Trophoblast cell (in vitro differentiated cells and primary cell): ENCODE measurements at regions not wholly inside any gene's neighbourhood (a gene's known extent, or its start where the extent isn't known, plus 50 kb on each side); places are given as distances from the start of the nearest gene placed in this dataset.
A peak's percentile ranks its signal among the peaks of the same experiment; 100 is the strongest.

Experiments
- DNase-seq, 2 donors: peaks; one replicate each; pipeline ENCODE4 v3.0.0-alpha.2; 2016
- H2AFZ ChIP-seq: 2 replicates; pipeline ENCODE4 v1.6.1; 2013; ENCODE audit warnings: low read length, moderate library complexity, mild to moderate bottlenecking; ENCODE audit not compliant: insufficient read depth, poor library complexity
- H2AK5ac ChIP-seq: 2 replicates; pipeline ENCODE4 v1.6.1; 2013; ENCODE audit warnings: mild to moderate bottlenecking, low read length
- H2BK120ac ChIP-seq: 2 replicates; pipeline ENCODE4 v1.6.1; 2013; ENCODE audit warnings: low read length, mild to moderate bottlenecking, moderate library complexity; ENCODE audit not compliant: insufficient read depth, poor library complexity
- H2BK12ac ChIP-seq: 2 replicates; pipeline ENCODE4 v1.6.1; 2013; ENCODE audit warnings: mild to moderate bottlenecking, low read length, moderate library complexity
- H2BK5ac ChIP-seq: 2 replicates; pipeline ENCODE4 v1.6.1; 2013; ENCODE audit warnings: low read length, low read depth, moderate library complexity, mild to moderate bottlenecking; ENCODE audit not compliant: poor library complexity
- H3K14ac ChIP-seq: 2 replicates; pipeline ENCODE4 v1.6.1; 2013; ENCODE audit warnings: mild to moderate bottlenecking, low read length
- H3K18ac ChIP-seq: 2 replicates; pipeline ENCODE4 v1.6.1; 2013; ENCODE audit warnings: mild to moderate bottlenecking, low read length
- H3K23ac ChIP-seq: 2 replicates; pipeline ENCODE4 v1.6.1; 2013; ENCODE audit warnings: low read length
- H3K27ac ChIP-seq: 2 replicates; pipeline ENCODE4 v1.5.1; 2013; ENCODE audit warnings: low read depth, mild to moderate bottlenecking, inconsistent platforms, low read length, moderate library complexity
- H3K27me3 ChIP-seq: 2 replicates; pipeline ENCODE4 v1.6.1; 2013; ENCODE audit warnings: inconsistent platforms, mild to moderate bottlenecking, low read length, moderate library complexity; ENCODE audit not compliant: insufficient read depth
- H3K36me3 ChIP-seq, 2 experiments: 1 replicate in 1 of 2; 2 replicates in 1 of 2; pipeline ENCODE4 v1.6.1; 2013; ENCODE audit warnings: low read length in 2 of 2, mild to moderate bottlenecking in 2 of 2, moderate library complexity in 1 of 2; ENCODE audit not compliant: insufficient read depth in 2 of 2, control insufficient read depth in 1 of 2
- H3K4ac ChIP-seq: 2 replicates; pipeline ENCODE4 v1.6.1; 2013; ENCODE audit warnings: low read depth, mild to moderate bottlenecking, low read length, moderate library complexity
- H3K4me1 ChIP-seq, 2 experiments: 1 replicate in 1 of 2; 2 replicates in 1 of 2; pipeline ENCODE4 v1.6.1; 2013; ENCODE audit warnings: low read length in 2 of 2, mild to moderate bottlenecking in 2 of 2, moderate library complexity in 1 of 2; ENCODE audit not compliant: insufficient read depth in 2 of 2, control insufficient read depth in 1 of 2
- H3K4me2 ChIP-seq: 2 replicates; pipeline ENCODE4 v1.6.1; 2013; ENCODE audit warnings: inconsistent platforms, mild to moderate bottlenecking, low read length, moderate library complexity
- H3K4me3 ChIP-seq: 2 replicates; pipeline ENCODE4 v1.5.1; 2013; ENCODE audit warnings: mild to moderate bottlenecking, low read depth, low read length, inconsistent platforms
- H3K79me1 ChIP-seq: one replicate; pipeline ENCODE4 v1.6.1; 2013; ENCODE audit warnings: low read length
- H3K79me2 ChIP-seq: 2 replicates; pipeline ENCODE4 v1.6.1; 2013; ENCODE audit warnings: low read length, mild to moderate bottlenecking; ENCODE audit not compliant: control insufficient read depth, insufficient read depth, poor library complexity
- H3K9ac ChIP-seq: 2 replicates; pipeline ENCODE4 v1.6.1; 2013; ENCODE audit warnings: mild to moderate bottlenecking, low read length
- H3K9me3 ChIP-seq: 2 replicates; pipeline ENCODE4 v1.6.1; 2013; ENCODE audit warnings: low read depth, mild to moderate bottlenecking, control low read depth, inconsistent platforms, low read length; ENCODE audit not compliant: insufficient read depth
- H4K12ac ChIP-seq: 2 replicates; pipeline ENCODE4 v1.6.1; 2013; ENCODE audit warnings: low read depth, mild to moderate bottlenecking, low read length, moderate library complexity
- H4K8ac ChIP-seq: 2 replicates; pipeline ENCODE4 v1.6.1; 2013; ENCODE audit warnings: low read depth, mild to moderate bottlenecking, low read length, moderate library complexity
- H4K91ac ChIP-seq: one replicate; pipeline ENCODE4 v1.6.1; 2013; ENCODE audit warnings: low read depth, mild to moderate bottlenecking, low read length, moderate library complexity
- WGBS: extraction: QIAGEN DNeasy Blood & Tissue Kit; methylation state at CpG from one replicate; pipeline ENCODE4 v1.1.7; 2013; ENCODE audit warnings: missing lambda C conversion rate; ENCODE audit not compliant: insufficient read length, insufficient coverage; ENCODE audit errors: extremely low coverage; 5-methylcytosine and 5-hydroxymethylcytosine counted together

DNA sequence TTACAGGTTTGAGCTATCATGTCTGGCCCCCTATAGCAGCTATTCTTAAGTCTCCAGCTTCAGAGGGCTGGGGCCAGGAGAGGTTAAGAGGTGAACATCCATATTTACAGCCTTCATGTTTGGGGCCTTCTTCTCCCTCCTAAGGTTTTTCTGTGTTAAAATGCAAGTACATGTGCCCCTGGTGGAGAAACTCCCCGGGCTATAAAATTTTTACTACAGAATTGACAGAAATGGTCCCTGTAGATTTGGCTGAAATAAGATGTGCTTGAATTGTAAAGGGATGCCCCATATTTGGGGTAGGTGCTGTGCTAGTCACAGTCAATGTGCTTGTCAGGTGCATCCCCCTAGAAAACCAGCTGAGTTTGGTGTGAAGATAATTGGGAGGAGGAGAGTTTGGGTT, 263.3 kb upstream of the CXCR4 start:
- Histone ChIP-seq H4K8ac (no peak overlapping the region), H3K4me1 (peaks cover 0 to 3% of the 10 kb centered on the region in 2 experiments), H3K9ac (no peak overlapping the region), H2BK120ac (no peak overlapping the region), H3K27me3 (no peaks in the 10 kb centered on the region), H3K79me1 (no peaks in the 10 kb centered on the region), H3K4me2 (no peak overlapping the region), H2BK5ac (no peak overlapping the region), H2BK12ac (no peak overlapping the region), H3K4me3 (no peak overlapping the region), H3K23ac (no peak overlapping the region), H3K9me3 (no peaks in the 10 kb centered on the region), H3K18ac (no peak overlapping the region), H2AFZ (no peak overlapping the region), H3K27ac (no peak overlapping the region), H4K91ac (no peak overlapping the region), H4K12ac (no peak overlapping the region), H3K36me3 (no peaks in the 10 kb centered on the region), H3K14ac (no peak overlapping the region), H2AK5ac (no peak overlapping the region), H3K4ac (no peak overlapping the region), H3K79me2 (no peaks in the 10 kb centered on the region)
- WGBS = no CpG with 5 or more reads among the region's 1 CpG
- DNase-seq = no peak

GRCh38 chr2:136378712-136379595, 261.0 kb upstream of the CXCR4 start:
- WGBS = no CpG with 5 or more reads among the region's 4 CpGs
- no peak overlapping the region for H3K4me2 ChIP-seq
- no peak overlapping the region for H2AK5ac ChIP-seq

GRCh38 chr2:136377423-136378382, 259.8 kb upstream of the CXCR4 start:
- no peak overlapping the region for H3K4ac ChIP-seq
- no peak overlapping the region for H3K18ac ChIP-seq
- no peak overlapping the region for H2BK12ac ChIP-seq
- no peak for DNase-seq
- H4K8ac ChIP-seq = no peak overlapping the region
- H3K4me1 ChIP-seq = peaks cover 0 to 3% of the 10 kb centered on the region in 2 experiments
- WGBS = no CpG with 5 or more reads among the region's 7 CpGs
- no peak overlapping the region for H4K91ac ChIP-seq
- no peak overlapping the region for H3K27ac ChIP-seq
- H3K36me3 ChIP-seq = no peaks in the 10 kb centered on the region
- no peak overlapping the region for H3K14ac ChIP-seq
- no peak overlapping the region for H2AFZ ChIP-seq
- H3K4me2 ChIP-seq = no peak overlapping the region
- H3K9ac ChIP-seq = no peak overlapping the region
- H3K23ac ChIP-seq = no peak overlapping the region
- no peaks in the 10 kb centered on the region for H3K27me3 ChIP-seq
- H2BK120ac ChIP-seq = no peak overlapping the region
- H3K9me3 ChIP-seq = no peaks in the 10 kb centered on the region
- H2AK5ac ChIP-seq = no peak overlapping the region
- H4K12ac ChIP-seq = no peak overlapping the region
- H3K79me2 ChIP-seq = no peaks in the 10 kb centered on the region
- no peak overlapping the region for H2BK5ac ChIP-seq
- no peak overlapping the region for H3K4me3 ChIP-seq
- H3K79me1 ChIP-seq = no peaks in the 10 kb centered on the region

More at GRCh38 chr2:136378712-136379595, 261.0 kb upstream of the CXCR4 start:
- Histone ChIP-seq H3K4me3 (no peak overlapping the region), H3K27me3 (no peaks in the 10 kb centered on the region), H3K36me3 (no peaks in the 10 kb centered on the region), H3K14ac (no peak overlapping the region), H3K4ac (no peak overlapping the region), H3K79me2 (no peaks in the 10 kb centered on the region), H3K18ac (no peak overlapping the region), H3K4me1 (peaks cover 0 to 3% of the 10 kb centered on the region in 2 experiments), H3K9me3 (no peaks in the 10 kb centered on the region), H4K12ac (no peak overlapping the region), H3K79me1 (no peaks in the 10 kb centered on the region), H3K9ac (no peak overlapping the region), H2BK5ac (no peak overlapping the region), H3K27ac (no peak overlapping the region), H3K23ac (no peak overlapping the region), H2BK12ac (no peak overlapping the region), H2BK120ac (no peak overlapping the region), H4K8ac (no peak overlapping the region), H2AFZ (no peak overlapping the region), H4K91ac (no peak overlapping the region)
- peak; percentile 24 to 74 for DNase-seq

- no peak for DNase-seq
- no peak overlapping the region for H3K4me3 ChIP-seq
- no peak overlapping the region for H4K12ac ChIP-seq
- no peak overlapping the region for H2BK5ac ChIP-seq
- H4K91ac ChIP-seq = no peak overlapping the region
- H3K9me3 ChIP-seq = no peaks in the 10 kb centered on the region
- H2BK12ac ChIP-seq = no peak overlapping the region
- H3K4me2 ChIP-seq = no peak overlapping the region
- no CpG with 5 or more reads among the region's 6 CpGs for WGBS
- H3K27me3 ChIP-seq = no peaks in the 10 kb centered on the region
- H3K14ac ChIP-seq = no peak overlapping the region
- H3K4me1 ChIP-seq = peaks cover 0 to 3% of the 10 kb centered on the region in 2 experiments
- H3K36me3 ChIP-seq = no peaks in the 10 kb centered on the region
- H3K23ac ChIP-seq = no peak overlapping the region
- H3K9ac ChIP-seq = no peak overlapping the region
- H2AFZ ChIP-seq = peak overlapping the region; percentile 23
- no peaks in the 10 kb centered on the region for H3K79me1 ChIP-seq
- no peak overlapping the region for H3K4ac ChIP-seq
- no peaks in the 10 kb centered on the region for H3K79me2 ChIP-seq
- no peak overlapping the region for H2AK5ac ChIP-seq
- H3K18ac ChIP-seq = no peak overlapping the region
- no peak overlapping the region for H2BK120ac ChIP-seq
- H4K8ac ChIP-seq = no peak overlapping the region
- H3K27ac ChIP-seq = no peak overlapping the region
Observed at GRCh38 chr2:136376798-136377211, 258.9 kb upstream of the CXCR4 start.
